Adrenal gland (tissue), 9 donors: ENCODE measurements at regions not wholly inside any gene's neighbourhood (a gene's known extent, or its start where the extent isn't known, plus 50 kb on each side); places are given as distances from the start of the nearest gene placed in this dataset.

Experiments used
- DNase-seq, 7 donors: peaks; one replicate each; pipeline ENCODE4 v3.0.0-alpha.2; 2019 to 2020
- H3K27ac ChIP-seq, 5 donors: fragments of 200-600 bp; sonication (generic) in 4 of 5; 1 replicate in 3 of 5; 2 replicates in 2 of 5; pipeline versions ENCODE4 v1.5.1 to v1.8.0; 2016 to 2020; ENCODE audit warnings: mild to moderate bottlenecking in 1 of 5
- H3K27me3 ChIP-seq: fragments of 200-600 bp; 2 replicates; pipeline ENCODE4 v1.8.0; 2021
- H3K36me3 ChIP-seq, 2 donors: fragments of 200-600 bp; replicated peaks in 1 of 2; 1 replicate in 1 of 2; 2 replicates in 1 of 2; pipeline versions ENCODE4 v1.5.1 to v1.8.0; 2018 to 2022
- H3K4me1 ChIP-seq, 2 donors: fragments of 200-600 bp; replicated peaks in 1 of 2; 1 replicate in 1 of 2; 2 replicates in 1 of 2; pipeline versions ENCODE4 v1.5.1 to v1.8.0; 2018 to 2021
- H3K4me3 ChIP-seq, 4 donors: fragments of 200-600 bp; sonication (generic) in 3 of 4; one replicate each; pipeline ENCODE4 v1.5.1; 2016 to 2018
- H3K9me3 ChIP-seq, 3 donors: fragments of 200-600 bp; sonication (generic) in 1 of 3; replicated peaks in 1 of 3; 1 replicate in 2 of 3; 2 replicates in 1 of 3; pipeline versions ENCODE4 v1.5.1 to v1.8.0; 2016 to 2021
- POLR2A ChIP-seq, 2 donors: fragments of 450-650 bp; IDR thresholded peaks; one replicate each; pipeline ENCODE4 v1.6.1; 2017; ENCODE audit warnings: antibody characterized with exemption in 2 of 2, mild to moderate bottlenecking in 2 of 2, moderate library complexity in 1 of 2
- WGBS, 4 donors: extraction: QIAGEN DNeasy Blood & Tissue Kit in 2 of 4; methylation state at CpG; one replicate each; pipeline versions ENCODE4 v1.1.5 to v1.1.7; 2013 to 2017; 5-methylcytosine and 5-hydroxymethylcytosine counted together
- intact Hi-C, 2 donors: fragments of 100-400 bp; cut with DNase I; formaldehyde crosslinking; loops; one replicate each; pipeline versions ENCODE4 v1.14.1 to v1.15.0; 2022 to 2023
- TF ChIP-seq, protein P1 (sequence below), 6 experiments: fragments of 450-650 bp in 4 of 6; fragments of 200-600 bp in 2 of 6; sonication (generic) in 1 of 6; IDR thresholded peaks; 1 replicate in 5 of 6; 2 replicates in 1 of 6; pipeline versions ENCODE4 v1.5.1 to v1.8.0; 2016 to 2021; ENCODE audit warnings: antibody characterized with exemption in 6 of 6, mild to moderate bottlenecking in 2 of 6, moderate library complexity in 1 of 6
- donor health status: healthy with polysubstance abuse.
- donor health status: Bipolar disorder and iron deficiency.
- donor health status: DM: yes; HTN: yes; CAD: no.
- donor health status: DM: no; HTN: no; CAD: no.
- donor health status: DM: no; HTN: no; CAD: no.

DNA sequence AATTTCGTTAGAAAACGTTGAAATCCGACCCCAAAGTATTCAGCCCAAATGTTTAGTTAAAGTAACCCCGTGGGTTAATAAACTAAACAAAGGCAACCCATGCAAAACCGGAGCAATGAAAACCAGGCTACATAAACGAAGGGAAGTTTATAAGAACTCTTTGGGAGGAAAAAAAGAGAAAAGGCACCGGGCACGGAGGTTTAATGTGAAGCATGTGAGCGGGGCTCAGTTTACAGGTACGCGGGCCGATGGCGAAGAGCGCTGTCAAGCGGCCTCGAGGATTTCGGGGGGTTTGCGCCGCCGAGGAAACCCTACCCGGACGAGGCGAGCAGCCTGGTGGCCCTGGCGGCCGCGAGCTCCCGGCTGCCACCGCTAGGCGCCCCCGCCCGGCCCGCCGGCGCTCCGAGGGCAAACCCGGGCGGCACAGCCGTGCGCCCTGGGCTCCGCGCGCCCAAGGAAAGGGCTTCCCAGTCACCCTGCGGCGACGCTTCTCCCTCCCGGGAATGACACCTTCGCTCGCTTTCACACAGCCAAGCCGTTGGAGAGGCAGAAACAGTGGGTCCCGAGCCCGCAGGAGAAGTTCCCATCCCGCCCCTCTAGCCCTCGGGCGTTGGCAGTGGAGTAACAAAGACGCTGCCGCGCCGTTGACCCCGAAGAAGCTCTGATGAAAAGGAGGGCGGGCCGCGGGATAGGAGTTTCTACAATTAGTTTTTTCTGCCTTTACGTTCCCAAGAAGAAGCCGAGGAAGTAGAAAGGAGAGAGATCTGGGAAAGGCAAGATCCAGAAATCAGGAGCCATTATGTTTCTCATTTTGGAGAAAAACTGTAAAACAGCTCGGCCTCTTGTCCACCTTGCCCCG is 126.0 kb downstream of the TMEM174 start:
- Histone ChIP-seq H3K27me3 (peaks cover 76% of the 10 kb centered on the region), H3K9me3 (no peaks in the 10 kb centered on the region), H3K4me3 (peak overlapping the region in 1 of 4 donors; percentile 45), H3K27ac (no peak overlapping the region), H3K4me1 (peaks cover 0 to 8% of the 10 kb centered on the region in 2 donors), H3K36me3 (no peaks in the 10 kb centered on the region)
- DNase-seq: no peak
- TF ChIP-seq POLR2A (IDR thresholded peaks at IDR 0.05): no peak
- TF ChIP-seq, protein P1, sequence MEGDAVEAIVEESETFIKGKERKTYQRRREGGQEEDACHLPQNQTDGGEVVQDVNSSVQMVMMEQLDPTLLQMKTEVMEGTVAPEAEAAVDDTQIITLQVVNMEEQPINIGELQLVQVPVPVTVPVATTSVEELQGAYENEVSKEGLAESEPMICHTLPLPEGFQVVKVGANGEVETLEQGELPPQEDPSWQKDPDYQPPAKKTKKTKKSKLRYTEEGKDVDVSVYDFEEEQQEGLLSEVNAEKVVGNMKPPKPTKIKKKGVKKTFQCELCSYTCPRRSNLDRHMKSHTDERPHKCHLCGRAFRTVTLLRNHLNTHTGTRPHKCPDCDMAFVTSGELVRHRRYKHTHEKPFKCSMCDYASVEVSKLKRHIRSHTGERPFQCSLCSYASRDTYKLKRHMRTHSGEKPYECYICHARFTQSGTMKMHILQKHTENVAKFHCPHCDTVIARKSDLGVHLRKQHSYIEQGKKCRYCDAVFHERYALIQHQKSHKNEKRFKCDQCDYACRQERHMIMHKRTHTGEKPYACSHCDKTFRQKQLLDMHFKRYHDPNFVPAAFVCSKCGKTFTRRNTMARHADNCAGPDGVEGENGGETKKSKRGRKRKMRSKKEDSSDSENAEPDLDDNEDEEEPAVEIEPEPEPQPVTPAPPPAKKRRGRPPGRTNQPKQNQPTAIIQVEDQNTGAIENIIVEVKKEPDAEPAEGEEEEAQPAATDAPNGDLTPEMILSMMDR (IDR thresholded peaks at IDR 0.05): peak in 2 of 6 experiments; percentile 28 to 30
- intact Hi-C loops: no loop called here
- 4 to 8% (median 6%) methylated on average over 37 to 66 of the region's 66 CpGs for WGBS, 4 donors

DNA sequence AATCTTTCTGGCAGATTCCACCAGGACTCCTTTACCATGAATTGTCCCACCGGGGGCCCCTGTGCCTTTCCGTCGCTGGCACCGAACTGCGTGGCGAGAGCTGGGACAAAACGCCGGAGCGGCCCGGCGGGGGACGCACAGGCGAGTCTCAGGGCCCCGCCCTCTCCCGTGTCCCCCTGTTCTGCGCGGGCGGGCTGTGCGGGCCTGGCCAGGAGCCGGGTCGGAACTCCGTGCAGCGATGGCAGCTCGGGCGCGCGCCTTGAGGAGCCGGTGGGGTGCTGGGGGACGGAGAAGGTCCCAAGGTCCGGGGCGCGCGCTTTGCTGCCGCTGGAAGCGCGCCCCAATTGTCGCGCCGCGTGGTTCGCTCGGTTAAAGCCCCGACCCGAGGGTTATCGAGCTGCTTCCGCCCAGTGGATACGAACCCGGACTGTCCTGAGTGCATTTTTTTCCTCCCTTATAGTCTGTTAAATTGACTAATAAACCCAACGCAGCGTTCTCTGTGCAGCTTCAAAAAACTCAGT is 125.3 kb downstream of the TMEM174 start:
- Histone ChIP-seq H3K4me3 (no peak overlapping the region), H3K27ac (no peak overlapping the region)

DNA sequence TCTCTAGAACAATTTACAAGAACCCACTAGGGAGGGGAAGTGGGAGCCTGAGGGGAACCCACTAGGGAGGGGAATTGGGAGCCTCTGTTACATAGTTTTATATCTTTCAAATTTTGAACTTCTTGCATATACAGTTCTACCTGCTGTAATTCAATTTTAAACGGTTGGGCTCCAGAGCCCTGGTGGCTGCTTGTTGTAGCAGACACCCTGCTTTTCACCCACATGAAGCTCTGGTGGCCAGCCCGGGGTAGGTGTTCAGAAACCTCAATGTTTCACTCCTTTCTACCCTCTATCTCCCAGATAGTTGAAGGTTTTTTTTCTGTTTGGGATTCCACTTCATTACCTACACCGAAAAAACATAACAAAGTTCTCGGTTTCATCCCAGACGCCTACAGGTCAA is 124.4 kb downstream of the TMEM174 start:
- peaks cover 0 to 8% of the 10 kb centered on the region in 2 donors for H3K4me1 ChIP-seq
- intact Hi-C loops: no loop called here
- TF ChIP-seq POLR2A (IDR thresholded peaks at IDR 0.05): no peak
- TF ChIP-seq, protein P1 (IDR thresholded peaks at IDR 0.05): no peak
- H3K27me3 ChIP-seq: peaks cover 60% of the 10 kb centered on the region
- H3K4me3 ChIP-seq: no peak overlapping the region
- H3K27ac ChIP-seq: no peak overlapping the region
- H3K9me3 ChIP-seq: no peaks in the 10 kb centered on the region
- no peak for DNase-seq
- H3K36me3 ChIP-seq: no peaks in the 10 kb centered on the region
- 22 to 42% (median 33%) methylated on average over 5 of the region's 5 CpGs for WGBS, 4 donors

More for the DNA sequence above, 125.3 kb downstream of the TMEM174 start:
- intact Hi-C loops: no loop called here
- Histone ChIP-seq H3K4me1 (peaks cover 0 to 8% of the 10 kb centered on the region in 2 donors), H3K9me3 (no peaks in the 10 kb centered on the region), H3K27me3 (peaks cover 69% of the 10 kb centered on the region), H3K36me3 (no peaks in the 10 kb centered on the region)
- 6 to 25% (median 9%) methylated on average over 23 to 50 of the region's 50 CpGs for WGBS, 4 donors
- DNase-seq: no peak
- TF ChIP-seq, protein P1 (IDR thresholded peaks at IDR 0.05): no peak
- no peak for TF ChIP-seq POLR2A (IDR thresholded peaks at IDR 0.05)

- Histone ChIP-seq H3K27me3 (peaks cover 57% of the 10 kb centered on the region), H3K9me3 (no peaks in the 10 kb centered on the region), H3K4me1 (peaks cover 0 to 8% of the 10 kb centered on the region in 2 donors), H3K4me3 (no peak overlapping the region), H3K27ac (no peak overlapping the region), H3K36me3 (no peaks in the 10 kb centered on the region)
- intact Hi-C loops: no loop called here
- no peak for DNase-seq
- TF ChIP-seq, protein P1 (IDR thresholded peaks at IDR 0.05): no peak
- TF ChIP-seq POLR2A (IDR thresholded peaks at IDR 0.05): no peak
- 18 to 42% (median 32%) methylated on average over 4 of the region's 4 CpGs for WGBS, 4 donors
Measured at GRCh38 chr5:73296772-73297171, 123.8 kb downstream of the TMEM174 start.
